ENCODE measurements at regions not wholly inside any gene's neighbourhood (a gene's known extent, or its start where the extent isn't known, plus 50 kb on each side); places are given as distances from the start of the nearest gene placed in this dataset.

- TF ChIP-seq GATA2 (IDR thresholded peaks at IDR 0.05; ENCODE audit: low read depth, low read length), result no peak
- no peak for TF ChIP-seq GATA3 (IDR thresholded peaks at IDR 0.05; ENCODE audit: low read depth, low read length)
Observed at GRCh38 chr2:136653861-136654260, 111.5 kb upstream of the THSD7B start.

Data from SH-SY5Y (cell line).